ENCODE measurements at regions not wholly inside any gene's neighbourhood (a gene's known extent, or its start where the extent isn't known, plus 50 kb on each side); places are given as distances from the start of the nearest gene placed in this dataset.

GRCh38 chr20:19820555-19821211 lies 62.6 kb downstream of the RIN2 start:
- TF ChIP-seq MAX (IDR thresholded peaks at IDR 0.05; ENCODE audit: low read depth, low read length): no peak
- no peak for TF ChIP-seq CTCF (IDR thresholded peaks at IDR 0.05; ENCODE audit: low read depth, low read length)
- no peak for TF ChIP-seq POLR2A (IDR thresholded peaks at IDR 0.05; ENCODE audit: extremely low read depth, insufficient read length)
- TF ChIP-seq MYC (IDR thresholded peaks at IDR 0.05; ENCODE audit: low read depth, low read length): no peak
